ENCODE measurements at regions not wholly inside any gene's neighbourhood (a gene's known extent, or its start where the extent isn't known, plus 50 kb on each side); places are given as distances from the start of the nearest gene placed in this dataset.
A peak's percentile ranks its signal among the peaks of the same experiment; 100 is the strongest.

DNA sequence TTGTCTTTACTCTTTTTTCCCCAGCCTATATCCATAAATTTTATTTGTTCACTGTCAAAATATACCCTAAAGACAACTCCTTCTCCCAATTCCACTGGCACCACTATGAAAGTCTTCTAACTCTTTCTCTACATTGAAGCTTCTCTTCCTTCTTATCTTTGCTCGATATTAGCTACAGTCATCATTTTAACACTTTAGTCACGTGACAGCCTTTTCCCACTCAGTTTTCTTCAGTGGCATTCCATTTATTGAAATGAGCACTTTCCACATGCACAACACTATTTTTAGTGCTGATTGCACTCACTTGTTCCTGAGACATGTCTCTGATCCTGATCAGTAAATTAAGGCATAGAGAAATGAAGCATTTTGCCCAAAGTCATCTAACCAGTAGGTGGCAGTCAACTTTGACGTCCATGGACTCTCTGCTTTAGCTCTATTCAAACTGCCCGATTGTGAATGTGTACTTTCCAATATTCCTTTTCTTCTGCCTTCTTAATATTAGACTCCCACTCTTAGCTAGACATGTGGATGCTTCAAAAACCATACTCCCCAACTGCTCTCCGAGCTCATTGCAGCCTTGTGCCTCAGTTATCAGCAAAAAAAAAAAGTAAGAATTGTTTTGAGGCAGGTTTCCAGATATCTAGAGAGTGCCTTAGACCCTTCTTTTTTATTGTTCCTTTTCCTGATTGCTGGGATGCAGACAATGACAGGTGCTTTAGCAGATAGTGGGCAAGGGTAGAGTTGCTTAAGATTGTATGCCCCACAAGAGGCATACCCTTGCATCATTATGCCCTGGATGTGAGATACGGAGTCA lies 394.4 kb upstream of the ADGRL3 start:
- DNase-seq (ENCODE audit: low spot score) (peak; percentile 32), ATAC-seq (peak; percentile 80), FAIRE-seq (no peak)
- no peak overlapping the region for H3K4me2 ChIP-seq (ENCODE audit: low read depth, low read length)
- H3K4me1 ChIP-seq (ENCODE audit: insufficient read depth, low read length): no peaks in the 10 kb centered on the region
- TF ChIP-seq GMEB1 (CRISPR knock-in tag; IDR thresholded peaks at IDR 0.05; ENCODE audit: borderline replicate concordance) (no peak), ZNF775 (CRISPR knock-in tag; IDR thresholded peaks at IDR 0.05; ENCODE audit: borderline replicate concordance) (no peak), NFKBIZ (CRISPR knock-in tag; IDR thresholded peaks at IDR 0.05) (no peak), STAG1 (CRISPR knock-in tag; IDR thresholded peaks at IDR 0.05) (peak; percentile 55), ZBTB46 (CRISPR knock-in tag; IDR thresholded peaks at IDR 0.05; ENCODE audit: borderline replicate concordance) (no peak), ZNF619 (CRISPR knock-in tag; IDR thresholded peaks at IDR 0.05) (no peak), ZNF160 (CRISPR knock-in tag; IDR thresholded peaks at IDR 0.05) (no peak), CTCF (CRISPR knock-in tag; IDR thresholded peaks at IDR 0.05) (peak; percentile 57), MLLT10 (CRISPR knock-in tag; IDR thresholded peaks at IDR 0.05) (no peak), ZNF317 (CRISPR knock-in tag; IDR thresholded peaks at IDR 0.05) (no peak), RAD51 (IDR thresholded peaks at IDR 0.05; ENCODE audit: borderline replicate concordance) (peak; percentile 87), USF2 (IDR thresholded peaks at IDR 0.05; ENCODE audit: low read depth, low read length) (peak; percentile 56; the same call in 1 of the 2 replicates), USF2 (CRISPR knock-in tag; IDR thresholded peaks at IDR 0.05; ENCODE audit: borderline replicate concordance) (no peak), FOXK1 (CRISPR knock-in tag; IDR thresholded peaks at IDR 0.05; ENCODE audit: borderline replicate concordance, low read depth) (no peak)
- no TSS peak for BruUV-seq (replicated peaks)
- intact Hi-C loops (cut with micrococcal nuclease; ENCODE audit: unreplicated experiment) (loop anchor here (1.0 to 5.0 kb wide), 3 partner anchors 102 to 1904 kb away; no protein-coding TSS in a partner anchor), in situ Hi-C loops (cut with HindIII; ENCODE audit: extremely low pct_ligation_motif_present, low pct_unique_long_range_greater_than_20kb) (no loop called here)
- WGBS (ENCODE audit: low lambda C conversion rate): 2% methylated on average over 6 of the region's 6 CpGs
- H3K27me3 ChIP-seq (ENCODE audit: control insufficient read depth in 1 of 2, insufficient read depth in 2 of 2, low read length in 2 of 2): no peaks in the 10 kb centered on the region; a peak in 1 of 5 replicates
- no peak overlapping the region for H3K9ac ChIP-seq (ENCODE audit: insufficient read depth, low read depth, low read length)
- no peaks in the 10 kb centered on the region for H4K20me1 ChIP-seq (ENCODE audit: insufficient read depth, low read length)
- no peak overlapping the region for H3K27ac ChIP-seq (ENCODE audit: extremely low read length, insufficient read depth, low read length)
- no peaks in the 10 kb centered on the region for H3K79me2 ChIP-seq (ENCODE audit: insufficient read depth, low read length)
- ChIA-PET POLR2A (no interaction called here), CTCF (ENCODE audit: low intra/inter-chr PET ratio, low total read pairs) (interaction anchor here (1.6 kb wide), 1 partner anchor 156 kb away, joined by 6 read pairs; no protein-coding TSS in a partner anchor)
- no peak overlapping the region for H3K4me3 ChIP-seq (replicated peaks in 1 of 3; ENCODE audit: insufficient read depth in 1 of 3, low read depth in 2 of 3, low read length in 3 of 3)
- no peak overlapping the region for H2AFZ ChIP-seq (ENCODE audit: low read length)
- no peaks in the 10 kb centered on the region for H3K36me3 ChIP-seq (replicated peaks in 1 of 2; ENCODE audit: control insufficient read depth in 1 of 2, insufficient read depth in 2 of 2, low read length in 2 of 2)
- H3K9me3 ChIP-seq (ENCODE audit: low read length): no peaks in the 10 kb centered on the region
